NCI-H2227 (cell line): ENCODE measurements at regions not wholly inside any gene's neighbourhood (a gene's known extent, or its start where the extent isn't known, plus 50 kb on each side); places are given as distances from the start of the nearest gene placed in this dataset.

Source experiments
- DNase-seq: peaks from one replicate; lab custom pipeline; 2025; ENCODE audit not compliant: unreplicated experiment; lab: John Stamatoyannopoulos, UW

DNA sequence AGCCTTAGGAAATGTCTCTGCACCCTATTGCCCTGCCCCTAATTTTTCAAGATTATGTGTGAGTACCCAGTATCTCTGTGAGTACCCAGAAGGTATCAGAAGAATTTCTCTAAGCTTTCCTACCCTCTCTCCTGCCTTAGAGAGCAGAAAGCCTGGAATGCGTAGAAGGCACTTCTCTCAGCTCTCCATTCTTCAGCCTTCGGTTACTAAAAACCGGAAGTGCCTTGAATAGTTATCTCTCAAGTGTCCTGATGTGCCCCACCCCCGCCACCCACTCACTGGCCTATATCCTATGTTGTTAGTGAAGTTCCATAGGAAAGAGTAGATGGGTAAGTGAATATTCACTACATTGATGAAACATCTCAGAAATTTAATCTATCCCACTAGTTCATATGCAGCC is 210.7 kb upstream of the CDH10 start:
- no peak for DNase-seq

DNA sequence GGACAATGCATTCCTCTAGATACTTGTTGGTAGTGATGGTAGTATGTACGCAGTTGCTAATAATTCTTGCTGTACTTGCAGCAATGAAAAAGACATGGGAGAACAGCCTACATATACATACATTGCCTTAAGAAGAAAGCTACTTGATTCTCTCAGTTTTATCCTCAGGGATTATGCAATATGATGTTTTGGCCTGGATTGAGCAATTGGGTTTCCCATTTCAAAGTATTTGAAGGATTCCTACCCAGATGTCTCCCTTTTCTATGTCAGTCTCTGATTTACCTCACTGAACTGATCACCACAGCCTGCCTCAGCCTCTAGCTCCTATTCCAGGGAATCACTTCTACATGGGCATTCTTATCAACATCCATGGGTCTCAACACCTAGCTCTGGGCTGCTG is 210.1 kb upstream of the CDH10 start:
- DNase-seq, result no peak

DNA sequence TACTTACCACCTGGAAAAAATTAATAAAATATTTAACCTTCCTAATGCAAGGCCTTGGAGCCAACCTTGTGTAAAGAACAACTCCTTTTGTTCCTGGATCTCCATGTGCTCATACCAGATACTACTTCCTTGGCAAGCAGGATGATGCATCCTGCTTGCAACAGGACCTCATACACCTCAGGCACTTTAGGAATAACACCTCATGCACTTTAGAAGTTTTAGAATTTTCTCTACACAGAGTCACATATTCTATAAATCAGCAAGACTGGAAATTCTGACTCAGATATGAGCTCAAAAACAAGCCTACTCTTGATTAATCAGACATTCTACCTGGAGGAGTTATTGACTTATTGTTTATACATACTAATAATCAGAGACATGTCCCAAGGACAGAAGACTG is 209.6 kb upstream of the CDH10 start:
- no peak for DNase-seq

DNA sequence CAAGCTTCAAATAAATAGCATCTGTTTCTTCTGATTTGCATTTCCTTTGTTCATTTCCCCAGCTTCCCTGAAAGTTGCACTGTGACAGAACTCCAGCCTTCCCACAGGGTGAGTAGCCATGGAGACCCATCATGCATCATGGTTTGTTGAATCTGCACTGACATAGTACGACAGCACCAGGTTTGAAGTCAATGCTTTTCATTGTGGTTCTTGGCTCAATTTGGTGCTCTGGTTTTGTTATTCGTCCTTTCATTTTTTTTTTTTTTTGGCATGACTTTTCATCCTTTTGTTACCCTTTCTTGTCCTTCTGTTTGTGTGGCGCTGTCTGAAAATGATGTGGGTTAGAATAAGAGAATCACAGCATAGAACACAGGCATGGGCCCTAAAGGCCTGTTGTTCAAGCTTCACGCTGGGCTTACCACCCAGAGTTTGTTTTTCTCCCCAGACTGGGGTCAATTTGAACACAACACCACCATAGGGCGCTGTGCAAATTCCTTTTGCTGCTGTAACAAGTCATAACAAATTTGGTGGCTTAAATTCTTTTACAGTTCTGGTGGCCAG is 206.2 kb upstream of the CDH10 start:
- DNase-seq, result no peak

DNA sequence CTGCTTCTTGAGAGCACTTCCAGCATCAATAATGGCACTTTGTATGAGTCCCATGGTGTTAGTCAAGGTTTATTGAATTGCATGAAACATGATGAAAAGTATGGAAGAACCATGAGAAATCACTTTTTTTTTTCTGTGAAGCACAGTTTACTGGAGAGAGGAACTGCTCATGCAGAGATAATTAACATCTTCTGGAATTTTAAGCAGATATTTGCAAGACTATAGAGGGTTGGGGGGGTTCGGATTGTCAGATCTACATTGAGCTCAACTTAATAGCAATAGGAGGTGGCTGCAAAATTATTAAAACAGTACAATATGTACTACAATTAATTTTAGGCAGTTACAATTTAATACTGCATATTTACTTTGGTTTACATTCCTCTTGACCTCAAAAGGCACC is 204.4 kb upstream of the CDH10 start:
- no peak for DNase-seq

DNA sequence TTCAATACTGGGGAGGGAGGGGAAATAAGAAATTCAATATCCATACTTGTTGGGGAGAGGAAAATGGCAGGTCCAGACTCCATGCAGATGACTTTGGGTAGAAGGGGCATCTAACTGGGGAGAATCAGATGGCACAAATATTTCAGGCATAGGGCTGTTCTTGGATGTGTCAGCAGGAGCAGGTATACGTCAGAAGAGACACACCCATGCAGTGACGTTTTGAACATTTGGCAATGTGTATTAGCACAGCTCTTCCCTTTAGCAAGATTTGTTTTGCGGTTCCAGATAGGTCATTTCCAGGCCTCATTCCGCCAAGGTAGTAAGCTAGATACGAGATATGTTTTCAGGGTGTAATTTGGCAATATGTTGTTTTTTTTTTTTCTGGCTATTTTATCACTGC is 187.2 kb upstream of the CDH10 start:
- DNase-seq, result no peak

DNA sequence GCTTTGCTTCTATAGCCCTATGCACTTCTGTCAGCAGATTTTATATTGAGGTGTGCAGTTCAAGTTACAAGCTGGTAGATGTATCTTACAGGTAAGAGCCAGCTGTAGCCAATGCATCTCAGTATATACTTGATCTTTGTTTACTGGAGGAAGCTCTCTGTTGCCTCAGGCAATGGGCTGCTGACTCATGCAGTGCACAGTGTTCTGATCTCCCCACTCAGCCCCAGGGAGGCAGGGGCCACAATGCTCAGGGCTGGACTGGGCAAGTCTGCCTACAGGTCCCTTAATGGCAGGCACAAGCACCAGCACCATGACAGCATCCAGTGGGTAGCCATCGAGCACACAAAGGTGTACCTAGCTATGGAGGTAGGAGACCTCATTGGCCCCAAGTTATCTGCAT is 178.8 kb upstream of the CDH10 start:
- DNase-seq, result no peak

DNA sequence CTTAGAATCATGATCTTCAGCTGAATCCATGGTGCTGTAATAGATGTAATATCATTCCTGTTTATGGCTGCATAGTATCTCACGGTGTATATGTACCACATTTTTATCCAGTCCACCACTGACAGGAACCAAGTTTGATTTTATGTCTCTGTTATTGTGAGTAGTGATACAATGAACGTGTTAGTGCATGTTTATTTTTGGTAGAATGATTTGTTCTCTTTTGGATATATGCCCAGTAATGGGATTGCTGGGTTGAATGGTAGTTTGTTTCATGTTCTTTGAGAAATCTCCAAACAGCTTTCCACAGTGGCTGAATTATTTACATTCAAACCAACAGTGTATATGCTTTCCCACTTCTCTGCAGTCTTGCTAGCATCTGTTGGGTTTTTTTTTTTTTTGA is 175.1 kb upstream of the CDH10 start:
- no peak for DNase-seq

DNA sequence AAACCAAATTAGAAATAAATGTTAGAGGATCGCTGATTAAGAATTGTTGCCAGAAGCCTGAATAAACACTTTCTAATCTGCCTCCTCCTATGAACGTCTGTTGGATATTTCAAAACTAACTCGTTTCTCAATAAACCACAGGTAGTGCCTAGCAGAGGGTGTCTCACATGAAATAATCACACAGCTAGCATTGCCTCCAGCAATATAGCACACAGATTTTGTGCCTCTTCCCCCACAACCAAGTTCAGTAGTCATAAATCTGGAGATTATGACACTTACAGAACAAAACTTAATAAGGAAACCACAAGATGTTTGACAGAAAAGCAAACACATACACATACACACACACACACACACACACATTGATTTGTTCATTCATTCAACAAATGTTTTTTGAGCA is 173.2 kb upstream of the CDH10 start:
- DNase-seq, result no peak

DNA sequence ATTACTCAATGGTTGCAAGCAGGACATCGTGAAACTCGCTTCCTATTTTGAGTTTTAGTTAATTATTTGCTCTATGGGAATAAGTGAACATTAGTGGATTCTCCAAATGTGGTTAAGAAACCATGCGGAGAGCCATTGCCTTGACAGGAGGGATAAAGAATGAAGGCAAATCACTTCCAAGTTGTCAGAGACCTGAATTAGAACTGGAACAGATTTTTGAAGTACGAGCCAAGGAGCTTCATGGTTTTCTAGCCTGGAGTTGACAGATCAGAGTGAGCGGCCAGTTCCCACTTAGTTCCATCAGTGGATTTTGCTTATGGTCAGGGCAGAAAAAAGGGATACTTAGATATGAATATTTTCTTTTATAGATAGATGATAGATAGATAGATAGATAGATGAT is 171.4 kb upstream of the CDH10 start:
- no peak for DNase-seq

DNA sequence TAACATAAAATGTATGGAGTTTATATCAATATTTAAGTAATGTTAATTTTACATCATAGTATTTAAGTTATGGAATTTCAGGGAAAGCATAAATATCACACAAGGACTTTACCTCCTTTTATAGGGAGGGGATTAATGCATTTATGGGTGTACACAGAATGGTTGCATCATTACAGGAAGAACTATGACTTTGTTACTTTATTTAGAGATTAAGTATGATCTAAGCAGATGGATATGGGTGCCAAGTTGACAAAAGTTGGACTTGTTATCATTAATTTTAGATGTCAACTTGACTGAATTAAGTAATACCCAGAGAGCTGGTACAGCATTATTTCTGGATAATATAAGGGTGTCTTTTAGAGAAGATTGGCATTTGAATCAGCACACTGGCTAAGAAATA is 160.5 kb upstream of the CDH10 start:
- DNase-seq, result no peak

DNA sequence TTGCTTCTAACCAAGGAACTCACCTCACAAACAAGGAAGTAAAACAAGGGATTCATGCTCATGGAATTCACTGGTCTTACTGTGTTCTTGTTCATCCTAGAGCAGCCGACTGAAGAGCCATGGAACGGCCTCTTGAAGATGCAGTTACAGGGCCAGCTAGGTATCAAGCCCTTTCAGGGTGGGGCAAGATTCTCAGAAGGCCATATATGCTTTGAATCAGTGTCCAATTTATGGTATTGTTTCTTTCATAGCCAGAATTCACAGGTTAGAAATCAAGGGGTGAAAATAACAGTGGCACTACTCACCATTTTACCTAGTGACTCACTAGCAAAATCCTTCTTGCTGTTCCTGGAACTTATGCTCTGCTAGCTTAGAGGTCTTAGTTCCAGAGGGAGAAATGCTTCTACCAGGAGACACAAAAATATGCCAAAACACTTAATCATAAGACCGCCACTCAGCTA is 159.5 kb upstream of the CDH10 start:
- no peak for DNase-seq

DNA sequence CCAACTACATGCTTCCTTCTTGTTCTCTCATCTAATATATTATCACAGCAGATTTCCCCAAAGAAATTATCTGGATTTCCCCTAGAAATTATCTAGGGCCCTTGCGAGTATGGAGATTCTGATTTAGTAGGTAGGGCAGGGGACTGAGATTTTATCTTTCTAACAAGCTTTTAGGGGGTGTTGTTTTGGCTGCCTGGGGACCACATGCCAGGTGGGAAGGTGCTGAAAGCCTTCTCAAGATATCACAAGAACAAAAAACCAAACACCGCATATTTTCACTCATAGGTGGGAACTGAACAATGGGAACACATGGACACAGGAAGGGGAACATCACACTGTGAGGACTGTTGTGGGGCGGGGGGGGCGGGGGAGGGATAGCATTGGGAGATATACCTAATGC is 146.5 kb upstream of the CDH10 start:
- no peak for DNase-seq

DNA sequence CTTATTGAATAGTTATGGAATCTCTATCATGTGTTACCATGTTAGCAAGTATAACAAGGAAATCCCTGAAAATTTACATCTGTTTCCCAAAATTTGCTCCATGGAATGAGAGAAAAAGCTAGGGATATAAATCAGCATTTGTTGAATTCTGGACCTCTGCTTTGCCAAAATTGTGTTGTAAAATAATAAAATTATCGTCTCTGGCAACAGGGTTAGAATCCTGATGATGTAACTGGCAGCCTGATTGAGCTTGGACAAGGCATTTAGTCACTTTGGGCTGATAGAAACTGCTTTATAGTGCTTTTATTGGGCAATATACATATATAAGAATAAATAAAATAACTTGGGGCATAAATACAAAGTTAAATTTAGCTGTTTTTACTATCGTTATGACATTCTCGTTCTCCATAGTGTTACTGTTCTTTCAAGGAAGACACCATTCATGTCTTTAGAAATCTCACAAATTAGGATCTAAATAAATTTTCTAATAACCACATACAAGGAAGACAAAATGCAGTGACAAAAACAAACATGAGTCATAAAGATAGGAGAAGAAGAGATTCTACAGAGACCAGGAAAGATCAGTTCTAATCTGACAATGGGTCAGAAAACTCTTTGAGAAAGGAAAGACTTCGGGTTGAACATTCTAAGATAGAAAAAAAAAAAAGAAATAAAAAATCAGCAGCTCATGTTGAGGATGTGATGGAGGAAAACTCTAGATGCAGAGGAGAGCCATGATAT is 145.0 kb upstream of the CDH10 start:
- DNase-seq, result no peak

DNA sequence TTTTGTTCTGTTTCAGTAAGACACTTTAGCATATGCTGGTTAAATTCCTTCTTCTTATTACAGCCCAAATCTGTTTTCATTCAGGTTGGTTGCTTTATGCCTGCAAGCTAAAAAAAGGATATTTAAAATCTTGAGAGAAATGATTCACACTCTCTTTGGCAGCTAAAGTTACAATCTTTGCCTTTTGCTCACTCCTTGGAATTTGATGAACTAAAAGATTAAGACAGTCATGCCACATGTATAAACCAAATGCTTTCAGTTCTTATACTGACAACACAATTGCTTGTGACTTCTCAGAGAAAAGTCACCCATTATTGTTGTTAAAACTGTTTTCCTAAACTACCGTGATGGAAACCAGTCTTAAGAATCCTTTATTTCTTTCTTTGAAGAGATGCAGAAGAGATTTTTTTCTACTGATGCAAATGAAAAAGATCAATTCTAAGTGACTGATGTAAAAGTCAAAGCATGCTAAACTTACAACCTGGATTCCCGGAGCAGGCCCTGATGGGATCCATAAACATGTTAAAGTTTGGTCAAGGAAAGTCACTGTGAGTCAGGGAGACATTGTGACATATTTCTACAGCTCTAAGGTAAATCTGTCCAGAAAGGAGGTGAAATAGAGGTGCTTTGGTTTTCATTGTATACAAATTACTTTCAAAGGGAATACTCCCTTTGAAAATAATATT is 144.2 kb upstream of the CDH10 start:
- DNase-seq, result no peak

DNA sequence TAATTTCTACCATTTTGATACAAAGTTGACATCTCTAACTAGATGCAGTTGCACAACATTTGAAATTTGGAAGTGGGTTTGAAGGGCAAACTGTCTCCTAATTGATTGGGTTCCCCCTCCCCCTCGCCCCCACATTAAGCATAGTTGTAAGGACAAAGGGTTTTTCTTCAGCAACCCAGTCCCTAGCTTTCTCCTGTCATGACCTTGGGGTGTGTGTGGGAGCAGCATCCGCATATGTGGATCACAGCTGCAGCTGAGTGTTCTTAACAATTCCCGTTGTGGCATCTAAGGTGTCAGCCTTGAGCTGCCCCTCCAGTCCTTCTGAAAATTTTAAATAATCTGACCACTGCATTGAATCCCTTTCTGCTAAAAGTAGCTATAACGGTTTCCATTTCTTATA is 141.3 kb upstream of the CDH10 start:
- DNase-seq, result no peak

DNA sequence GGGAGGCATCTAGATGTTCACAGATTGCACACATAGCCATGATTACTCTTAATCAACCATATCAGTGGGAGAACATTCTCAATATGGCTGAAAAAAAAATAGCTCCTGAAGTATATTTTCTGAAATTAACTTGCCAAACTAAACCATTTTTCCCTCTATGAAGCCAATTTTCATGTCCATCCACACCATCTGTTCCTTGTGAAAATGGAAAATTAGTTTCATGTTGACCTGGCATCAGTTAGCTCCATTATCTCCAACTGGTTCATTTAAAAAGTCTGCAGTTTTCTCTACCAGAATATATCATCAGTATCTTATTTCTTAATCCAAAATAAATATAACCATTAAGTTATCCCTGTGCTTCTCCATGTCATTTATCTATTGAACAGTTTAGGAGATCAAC is 138.8 kb upstream of the CDH10 start:
- no peak for DNase-seq

DNA sequence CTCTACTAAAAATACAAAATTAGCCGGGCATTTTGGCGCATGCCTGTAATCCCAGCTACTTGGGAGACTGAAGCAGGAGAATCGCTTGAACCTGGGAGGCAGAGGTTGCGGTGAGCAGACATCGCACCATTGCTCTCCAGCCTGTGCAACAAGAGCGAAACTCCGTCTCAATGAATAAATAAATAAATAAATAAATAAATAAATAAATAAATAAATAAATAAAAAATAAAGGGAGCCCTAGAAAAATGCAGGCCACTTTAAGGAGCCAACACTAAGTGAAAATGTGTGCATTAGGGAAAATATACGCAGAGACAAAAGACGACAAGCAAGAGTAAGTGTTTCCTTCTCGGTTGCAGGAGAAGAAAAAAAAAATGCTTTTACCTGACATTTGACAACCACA is 132.6 kb upstream of the CDH10 start:
- DNase-seq, result no peak

DNA sequence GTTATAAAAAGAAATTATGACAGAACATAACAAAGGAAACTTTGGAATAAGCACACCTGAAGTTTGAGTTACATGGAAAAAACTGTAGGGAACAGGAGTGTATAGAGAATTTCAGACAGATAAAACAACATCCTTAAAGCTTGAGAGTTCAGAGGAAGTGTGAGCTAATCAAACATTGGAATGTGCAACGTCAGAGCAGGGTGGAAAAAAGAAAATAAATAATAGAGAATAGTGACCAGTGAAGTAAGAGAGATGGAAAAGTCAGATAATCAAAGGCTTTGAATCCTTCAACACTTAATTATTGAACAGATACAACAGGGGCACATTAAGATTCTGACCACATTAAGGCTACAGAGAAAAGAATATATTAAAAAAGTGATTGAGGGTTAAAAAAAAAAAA is 128.5 kb upstream of the CDH10 start:
- DNase-seq, result no peak

DNA sequence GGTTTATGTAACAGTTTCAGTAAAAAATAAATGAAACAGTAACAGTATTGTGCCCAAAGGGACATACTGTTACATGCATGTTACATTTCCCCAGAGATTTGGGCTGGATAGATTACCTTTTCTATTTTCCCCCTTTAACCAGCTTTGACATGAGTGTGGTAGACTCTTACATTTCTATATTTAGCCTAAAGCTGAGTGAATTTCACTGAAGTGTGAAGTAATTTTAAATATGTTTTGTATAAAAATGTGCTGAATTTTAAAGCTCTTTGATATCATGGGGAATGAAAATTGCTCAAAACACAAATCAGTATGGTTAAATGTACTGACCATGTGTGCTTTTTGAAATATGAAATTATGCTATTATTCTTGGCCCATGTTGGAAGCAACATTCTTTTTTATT is 122.3 kb upstream of the CDH10 start:
- DNase-seq, result no peak

DNA sequence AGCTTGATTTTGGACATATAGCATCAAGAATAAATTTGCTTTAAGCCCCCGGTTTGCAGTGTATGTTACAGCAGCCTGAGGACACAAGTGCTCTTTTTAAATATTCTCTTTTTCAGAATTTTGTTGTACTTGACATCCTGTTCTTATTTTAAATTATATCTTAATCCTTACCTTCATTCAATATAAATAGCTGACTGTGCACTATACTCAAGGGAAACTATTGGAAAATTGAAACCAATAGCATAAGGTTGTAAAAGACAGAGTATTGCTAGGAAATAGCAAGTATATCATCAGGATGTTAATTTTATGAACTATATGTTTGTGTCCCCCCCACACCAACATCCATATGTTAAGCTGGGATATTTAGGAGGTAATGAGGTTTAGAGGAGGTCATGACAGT is 120.4 kb upstream of the CDH10 start:
- DNase-seq, result no peak

DNA sequence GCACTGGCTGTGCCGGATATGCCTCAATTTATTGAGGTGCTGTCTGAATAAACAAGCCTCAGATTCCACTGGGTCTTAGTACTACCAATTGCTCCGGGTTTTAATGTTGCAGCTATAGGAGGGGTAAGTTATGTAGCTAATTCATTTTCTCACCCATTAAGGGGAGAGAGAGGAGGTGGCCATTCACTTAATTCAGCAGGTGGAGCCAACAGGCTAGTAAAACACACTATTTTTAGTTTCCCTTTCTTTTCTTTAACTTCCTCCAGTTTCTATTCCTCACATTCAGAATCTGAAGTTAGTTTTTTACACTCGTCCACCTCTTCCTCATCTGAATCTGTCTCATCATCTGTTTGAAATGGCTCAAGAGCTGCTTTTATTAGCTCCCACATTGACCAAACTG is 105.6 kb upstream of the CDH10 start:
- DNase-seq, result no peak

DNA sequence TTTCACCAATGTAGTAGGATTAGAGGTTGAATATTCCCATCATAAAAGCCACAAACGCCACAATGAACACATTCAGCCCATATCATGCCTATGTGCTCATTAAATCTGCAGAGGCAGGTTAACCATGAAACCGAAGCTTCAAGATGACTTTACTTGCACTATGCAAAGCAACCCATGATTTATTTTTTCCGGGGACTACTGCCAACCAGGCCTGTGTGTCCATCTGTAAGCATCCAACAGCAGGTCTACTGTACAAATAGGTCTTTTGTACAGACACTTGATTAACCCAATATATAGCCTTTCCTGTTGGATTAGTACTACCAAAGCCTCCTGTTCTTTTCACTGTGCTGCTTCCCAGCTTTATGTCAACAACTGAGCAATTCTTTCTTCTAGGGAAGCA is 104.9 kb upstream of the CDH10 start:
- no peak for DNase-seq
